Neural cell (in vitro differentiated cells): ENCODE measurements at regions not wholly inside any gene's neighbourhood (a gene's known extent, or its start where the extent isn't known, plus 50 kb on each side); places are given as distances from the start of the nearest gene placed in this dataset.

ENCODE experiments used
- H2AFZ ChIP-seq: fragments of 200-600, 300-800 bp; sonication (generic), shearing (Covaris generic); 2 replicates; pipeline ENCODE4 v1.6.0; 2014; ENCODE audit warnings: low read depth, mild to moderate bottlenecking, antibody characterized with exemption, low read length, moderate library complexity
- H3F3A ChIP-seq: fragments of 200-600 bp; shearing (Covaris generic); 2 replicates; pipeline ENCODE4 v1.6.1; 2016; ENCODE audit warnings: mild to moderate bottlenecking, moderate library complexity, mixed read lengths, antibody characterized with exemption, low read length; ENCODE audit not compliant: insufficient read depth, poor library complexity, severe bottlenecking
- H3K27ac ChIP-seq: fragments of 200-600, 300-800 bp; sonication (generic), shearing (Covaris generic); 2 replicates; pipeline ENCODE4 v1.5.1; 2014; ENCODE audit warnings: mild to moderate bottlenecking, low read length, moderate library complexity
- H3K27me3 ChIP-seq: fragments of 300-800, 200-600 bp; sonication (generic), shearing (Covaris generic); 2 replicates; pipeline ENCODE4 v1.6.0; 2014; ENCODE audit warnings: mild to moderate bottlenecking, low read depth, low read length, moderate library complexity; ENCODE audit not compliant: insufficient read depth
- H3K36me3 ChIP-seq: fragments of 300-800, 200-600 bp; sonication (generic), shearing (Covaris generic); 2 replicates; pipeline ENCODE4 v1.5.1; 2014; ENCODE audit warnings: mild to moderate bottlenecking, antibody characterized with exemption, low read length, moderate library complexity; ENCODE audit not compliant: insufficient read depth
- H3K4me2 ChIP-seq: fragments of 300-800, 200-600 bp; sonication (generic), shearing (Covaris generic); 2 replicates; pipeline ENCODE4 v1.6.0; 2014; ENCODE audit warnings: mild to moderate bottlenecking, low read length
- H3K4me3 ChIP-seq: fragments of 300-800, 200-600 bp; sonication (generic), shearing (Covaris generic); 2 replicates; pipeline ENCODE4 v1.5.1; 2014; ENCODE audit warnings: mild to moderate bottlenecking, low read length, moderate library complexity
- H3K79me2 ChIP-seq: fragments of 200-600 bp; shearing (Covaris generic); replicated peaks from 2 replicates; pipeline ENCODE4 v1.6.0; 2014; ENCODE audit warnings: mild to moderate bottlenecking, low read length, moderate library complexity; ENCODE audit not compliant: insufficient read depth
- H3K9ac ChIP-seq: fragments of 300-800, 200-600 bp; sonication (generic), shearing (Covaris generic); 2 replicates; pipeline ENCODE4 v1.6.1; 2016; ENCODE audit warnings: mild to moderate bottlenecking, low read length, mixed read lengths
- H3K9me2 ChIP-seq: fragments of 200-600 bp; shearing (Covaris generic); 2 replicates; pipeline ENCODE4 v1.6.1; 2016; ENCODE audit warnings: mild to moderate bottlenecking, low read length, mixed read lengths; ENCODE audit not compliant: insufficient read depth
- H3K9me3 ChIP-seq: fragments of 200-600, 300-800 bp; sonication (generic), shearing (Covaris generic); 2 replicates; pipeline ENCODE4 v1.6.1; 2016; ENCODE audit warnings: mild to moderate bottlenecking, mixed run types, low read length, moderate library complexity, mixed read lengths
- H4K20me1 ChIP-seq: fragments of 200-600 bp; shearing (Covaris generic); 2 replicates; pipeline ENCODE4 v1.6.1; 2016; ENCODE audit warnings: mild to moderate bottlenecking, mixed run types; ENCODE audit not compliant: insufficient read depth
- EP300 ChIP-seq: fragments of 450-650 bp; conservative IDR thresholded peaks from 2 replicates; pipeline ENCODE4 v1.6.1; 2014; ENCODE audit warnings: antibody characterized with exemption, mild to moderate bottlenecking, moderate library complexity; ENCODE audit not compliant: poor library complexity, severe bottlenecking
- EZH2 ChIP-seq: fragments of 200-600, 300-800 bp; shearing (Covaris generic), sonication (generic); IDR thresholded peaks from 2 replicates; pipeline ENCODE4 v1.6.1; 2014; ENCODE audit warnings: antibody characterized with exemption, low read length, borderline replicate concordance, mild to moderate bottlenecking; ENCODE audit not compliant: insufficient read depth, poor library complexity, severe bottlenecking
- MXI1 ChIP-seq: fragments of 450-650 bp; conservative IDR thresholded peaks from 2 replicates; pipeline ENCODE4 v1.6.1; 2014; ENCODE audit warnings: antibody characterized with exemption, mild to moderate bottlenecking; ENCODE audit not compliant: poor library complexity, severe bottlenecking
- POLR2AphosphoS5 ChIP-seq: IDR thresholded peaks from 2 replicates; pipeline ENCODE4 v1.6.1; 2012
- RAD21 ChIP-seq: fragments of 450-650 bp; conservative IDR thresholded peaks from 2 replicates; pipeline ENCODE4 v1.6.1; 2014; ENCODE audit warnings: antibody characterized with exemption, mild to moderate bottlenecking, moderate library complexity
- SMC3 ChIP-seq: fragments of 450-650 bp; conservative IDR thresholded peaks from 2 replicates; pipeline ENCODE4 v1.6.1; 2014; ENCODE audit warnings: antibody characterized with exemption, mild to moderate bottlenecking, moderate library complexity; ENCODE audit not compliant: poor library complexity
- TAF1 ChIP-seq: IDR thresholded peaks from 2 replicates; pipeline ENCODE4 v1.6.1; 2012; ENCODE audit warnings: low read depth
- TF ChIP-seq, protein P1 (sequence below): fragments of 450-650 bp; IDR thresholded peaks from 2 replicates; pipeline ENCODE4 v1.5.1; 2014; ENCODE audit warnings: antibody characterized with exemption, mild to moderate bottlenecking, moderate library complexity; ENCODE audit not compliant: poor library complexity, severe bottlenecking
- TF ChIP-seq, protein P2 (sequence below): IDR thresholded peaks from 2 replicates; pipeline ENCODE4 v1.6.1; 2012; ENCODE audit warnings: borderline replicate concordance

DNA sequence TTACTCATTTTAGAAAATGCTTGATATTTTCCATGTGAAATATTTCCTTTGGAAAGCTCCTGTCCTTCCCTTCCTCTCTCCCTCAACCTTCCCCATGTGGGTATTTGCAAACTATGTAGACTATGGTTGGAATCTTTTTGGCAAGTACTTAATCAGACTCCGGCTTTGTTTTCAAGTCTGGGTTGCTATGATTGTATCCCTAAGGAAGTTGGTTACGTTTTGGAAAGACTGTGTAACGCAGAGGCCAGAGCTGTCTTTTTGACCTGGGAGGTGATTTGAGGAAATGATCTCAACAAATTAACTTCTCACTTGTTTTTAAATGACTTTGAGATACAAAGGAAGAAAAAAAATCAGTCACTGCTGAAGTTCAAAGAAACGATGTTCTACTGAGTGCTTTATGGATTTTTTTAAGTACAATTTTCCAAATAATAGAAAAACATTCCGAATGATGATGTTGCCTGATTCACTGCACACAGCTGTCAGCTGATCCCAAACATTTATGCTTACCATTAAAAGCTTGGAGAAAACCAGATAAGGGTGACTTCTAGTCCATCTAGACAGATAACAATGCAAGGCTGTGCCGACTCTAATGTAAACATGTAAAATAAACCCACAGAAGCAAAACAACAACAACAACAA, 145.5 kb upstream of the CELF2 start:
- Histone ChIP-seq H3K4me2 (no peak overlapping the region), H3K27me3 (no peaks in the 10 kb centered on the region), H3K9ac (no peak overlapping the region), H3K4me3 (no peak overlapping the region), H3K79me2 (no peaks in the 10 kb centered on the region), H3K36me3 (no peaks in the 10 kb centered on the region), H4K20me1 (no peaks in the 10 kb centered on the region), H3F3A (no peaks in the 10 kb centered on the region), H3K27ac (no peak overlapping the region), H3K9me3 (no peaks in the 10 kb centered on the region), H2AFZ (no peak overlapping the region), H3K9me2 (no peaks in the 10 kb centered on the region)
- TF ChIP-seq MXI1, result no peak
- TF ChIP-seq, protein P1, sequence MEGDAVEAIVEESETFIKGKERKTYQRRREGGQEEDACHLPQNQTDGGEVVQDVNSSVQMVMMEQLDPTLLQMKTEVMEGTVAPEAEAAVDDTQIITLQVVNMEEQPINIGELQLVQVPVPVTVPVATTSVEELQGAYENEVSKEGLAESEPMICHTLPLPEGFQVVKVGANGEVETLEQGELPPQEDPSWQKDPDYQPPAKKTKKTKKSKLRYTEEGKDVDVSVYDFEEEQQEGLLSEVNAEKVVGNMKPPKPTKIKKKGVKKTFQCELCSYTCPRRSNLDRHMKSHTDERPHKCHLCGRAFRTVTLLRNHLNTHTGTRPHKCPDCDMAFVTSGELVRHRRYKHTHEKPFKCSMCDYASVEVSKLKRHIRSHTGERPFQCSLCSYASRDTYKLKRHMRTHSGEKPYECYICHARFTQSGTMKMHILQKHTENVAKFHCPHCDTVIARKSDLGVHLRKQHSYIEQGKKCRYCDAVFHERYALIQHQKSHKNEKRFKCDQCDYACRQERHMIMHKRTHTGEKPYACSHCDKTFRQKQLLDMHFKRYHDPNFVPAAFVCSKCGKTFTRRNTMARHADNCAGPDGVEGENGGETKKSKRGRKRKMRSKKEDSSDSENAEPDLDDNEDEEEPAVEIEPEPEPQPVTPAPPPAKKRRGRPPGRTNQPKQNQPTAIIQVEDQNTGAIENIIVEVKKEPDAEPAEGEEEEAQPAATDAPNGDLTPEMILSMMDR, result no peak
- TF ChIP-seq TAF1, result no peak
- no peak for TF ChIP-seq POLR2AphosphoS5
- TF ChIP-seq SMC3, result no peak
- TF ChIP-seq EP300, result no peak
- no peak for TF ChIP-seq RAD21
- TF ChIP-seq EZH2, result no peak
- TF ChIP-seq, protein P2, sequence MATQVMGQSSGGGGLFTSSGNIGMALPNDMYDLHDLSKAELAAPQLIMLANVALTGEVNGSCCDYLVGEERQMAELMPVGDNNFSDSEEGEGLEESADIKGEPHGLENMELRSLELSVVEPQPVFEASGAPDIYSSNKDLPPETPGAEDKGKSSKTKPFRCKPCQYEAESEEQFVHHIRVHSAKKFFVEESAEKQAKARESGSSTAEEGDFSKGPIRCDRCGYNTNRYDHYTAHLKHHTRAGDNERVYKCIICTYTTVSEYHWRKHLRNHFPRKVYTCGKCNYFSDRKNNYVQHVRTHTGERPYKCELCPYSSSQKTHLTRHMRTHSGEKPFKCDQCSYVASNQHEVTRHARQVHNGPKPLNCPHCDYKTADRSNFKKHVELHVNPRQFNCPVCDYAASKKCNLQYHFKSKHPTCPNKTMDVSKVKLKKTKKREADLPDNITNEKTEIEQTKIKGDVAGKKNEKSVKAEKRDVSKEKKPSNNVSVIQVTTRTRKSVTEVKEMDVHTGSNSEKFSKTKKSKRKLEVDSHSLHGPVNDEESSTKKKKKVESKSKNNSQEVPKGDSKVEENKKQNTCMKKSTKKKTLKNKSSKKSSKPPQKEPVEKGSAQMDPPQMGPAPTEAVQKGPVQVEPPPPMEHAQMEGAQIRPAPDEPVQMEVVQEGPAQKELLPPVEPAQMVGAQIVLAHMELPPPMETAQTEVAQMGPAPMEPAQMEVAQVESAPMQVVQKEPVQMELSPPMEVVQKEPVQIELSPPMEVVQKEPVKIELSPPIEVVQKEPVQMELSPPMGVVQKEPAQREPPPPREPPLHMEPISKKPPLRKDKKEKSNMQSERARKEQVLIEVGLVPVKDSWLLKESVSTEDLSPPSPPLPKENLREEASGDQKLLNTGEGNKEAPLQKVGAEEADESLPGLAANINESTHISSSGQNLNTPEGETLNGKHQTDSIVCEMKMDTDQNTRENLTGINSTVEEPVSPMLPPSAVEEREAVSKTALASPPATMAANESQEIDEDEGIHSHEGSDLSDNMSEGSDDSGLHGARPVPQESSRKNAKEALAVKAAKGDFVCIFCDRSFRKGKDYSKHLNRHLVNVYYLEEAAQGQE, result no peak

DNA sequence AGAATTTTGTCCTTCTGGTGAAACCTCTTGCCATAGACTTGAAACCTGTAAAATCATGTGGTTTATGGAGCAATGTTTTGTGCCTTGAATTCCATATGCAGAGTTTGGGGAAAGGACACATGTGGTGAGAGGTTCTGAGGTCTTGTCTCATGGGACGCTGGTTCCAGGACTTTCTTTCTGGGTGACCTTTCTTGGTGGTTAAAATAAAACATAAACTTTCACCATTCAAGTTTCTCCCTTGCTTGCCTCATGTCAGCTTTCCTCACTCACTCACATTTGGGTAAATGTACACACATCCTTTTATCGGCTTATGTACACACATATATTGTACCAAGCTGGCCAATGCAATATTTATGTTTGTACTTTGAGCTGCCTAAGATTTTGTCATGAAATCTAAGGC, 144.9 kb upstream of the CELF2 start:
- Histone ChIP-seq H3K9me2 (no peaks in the 10 kb centered on the region), H3K27me3 (no peaks in the 10 kb centered on the region), H3K36me3 (no peaks in the 10 kb centered on the region), H2AFZ (no peak overlapping the region), H3K79me2 (no peaks in the 10 kb centered on the region), H3K4me2 (no peak overlapping the region), H3K9ac (no peak overlapping the region), H4K20me1 (no peaks in the 10 kb centered on the region), H3K9me3 (no peaks in the 10 kb centered on the region), H3F3A (no peaks in the 10 kb centered on the region), H3K4me3 (no peak overlapping the region), H3K27ac (no peak overlapping the region)
- TF ChIP-seq POLR2AphosphoS5, result no peak
- TF ChIP-seq, protein P1, result no peak
- TF ChIP-seq EZH2, result no peak
- no peak for TF ChIP-seq MXI1
- TF ChIP-seq, protein P2, result no peak
- no peak for TF ChIP-seq RAD21
- TF ChIP-seq TAF1, result no peak
- TF ChIP-seq SMC3, result no peak
- TF ChIP-seq EP300, result no peak
